ENCODE measurements at regions not wholly inside any gene's neighbourhood (a gene's known extent, or its start where the extent isn't known, plus 50 kb on each side); places are given as distances from the start of the nearest gene placed in this dataset.

DNA sequence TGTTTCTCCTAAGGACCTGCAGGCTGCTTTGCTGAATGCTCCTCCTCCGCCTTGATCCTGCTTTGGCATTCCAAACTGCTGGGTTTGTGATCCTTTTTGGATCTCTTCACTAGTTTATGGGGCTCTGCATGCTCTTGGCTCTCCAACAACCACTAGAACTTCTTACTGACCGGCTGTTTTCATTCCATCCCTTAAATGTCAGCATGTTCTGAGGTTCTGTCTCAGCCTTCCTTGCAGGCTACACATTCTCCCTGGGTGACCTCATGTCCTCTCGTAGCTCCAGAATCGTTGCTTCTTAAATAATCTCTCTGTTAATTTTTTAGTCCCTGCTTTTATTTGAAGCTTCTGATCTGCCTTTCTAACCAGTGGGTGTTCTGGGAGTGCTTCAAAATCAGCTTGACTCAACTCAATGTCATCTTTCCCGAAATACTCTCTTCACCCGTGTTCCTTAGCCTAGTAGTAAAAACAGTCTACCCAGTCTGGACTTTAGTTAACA lies 119.0 kb upstream of the HS3ST2 start:
- no peak for TF ChIP-seq EZH2 (IDR thresholded peaks at IDR 0.05; ENCODE audit: borderline replicate concordance, low read depth, low read length, severe bottlenecking)
- TF ChIP-seq, protein P1, sequence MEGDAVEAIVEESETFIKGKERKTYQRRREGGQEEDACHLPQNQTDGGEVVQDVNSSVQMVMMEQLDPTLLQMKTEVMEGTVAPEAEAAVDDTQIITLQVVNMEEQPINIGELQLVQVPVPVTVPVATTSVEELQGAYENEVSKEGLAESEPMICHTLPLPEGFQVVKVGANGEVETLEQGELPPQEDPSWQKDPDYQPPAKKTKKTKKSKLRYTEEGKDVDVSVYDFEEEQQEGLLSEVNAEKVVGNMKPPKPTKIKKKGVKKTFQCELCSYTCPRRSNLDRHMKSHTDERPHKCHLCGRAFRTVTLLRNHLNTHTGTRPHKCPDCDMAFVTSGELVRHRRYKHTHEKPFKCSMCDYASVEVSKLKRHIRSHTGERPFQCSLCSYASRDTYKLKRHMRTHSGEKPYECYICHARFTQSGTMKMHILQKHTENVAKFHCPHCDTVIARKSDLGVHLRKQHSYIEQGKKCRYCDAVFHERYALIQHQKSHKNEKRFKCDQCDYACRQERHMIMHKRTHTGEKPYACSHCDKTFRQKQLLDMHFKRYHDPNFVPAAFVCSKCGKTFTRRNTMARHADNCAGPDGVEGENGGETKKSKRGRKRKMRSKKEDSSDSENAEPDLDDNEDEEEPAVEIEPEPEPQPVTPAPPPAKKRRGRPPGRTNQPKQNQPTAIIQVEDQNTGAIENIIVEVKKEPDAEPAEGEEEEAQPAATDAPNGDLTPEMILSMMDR (IDR thresholded peaks at IDR 0.05; ENCODE audit: extremely low read depth in 1 of 2, insufficient read depth in 1 of 2, low read depth in 1 of 2, low read length in 2 of 2) = no peak
- TF ChIP-seq, protein P2, sequence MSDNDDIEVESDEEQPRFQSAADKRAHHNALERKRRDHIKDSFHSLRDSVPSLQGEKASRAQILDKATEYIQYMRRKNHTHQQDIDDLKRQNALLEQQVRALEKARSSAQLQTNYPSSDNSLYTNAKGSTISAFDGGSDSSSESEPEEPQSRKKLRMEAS (IDR thresholded peaks at IDR 0.05; ENCODE audit: insufficient read depth, insufficient read length) = no peak
- TF ChIP-seq POLR2A (IDR thresholded peaks at IDR 0.05; ENCODE audit: low read depth, low read length) = no peak
- no peak for TF ChIP-seq POLR2AphosphoS5 (IDR thresholded peaks at IDR 0.05; ENCODE audit: insufficient read depth, low read depth, low read length)

All from endothelial cell of umbilical vein (primary cell).